Hepatocyte (in vitro differentiated cells): ENCODE measurements at regions not wholly inside any gene's neighbourhood (a gene's known extent, or its start where the extent isn't known, plus 50 kb on each side); places are given as distances from the start of the nearest gene placed in this dataset.

Experiments
- CTCF ChIP-seq: fragments of 200-600 bp; sonication (generic); IDR thresholded peaks from 2 replicates; pipeline ENCODE4 v1.5.1; 2016; ENCODE audit warnings: antibody characterized with exemption, mild to moderate bottlenecking; ENCODE audit not compliant: poor library complexity
- EZH2 ChIP-seq: fragments of 200-600 bp; sonication (generic); IDR thresholded peaks from 2 replicates; pipeline ENCODE4 v1.6.1; 2016; ENCODE audit warnings: antibody characterized with exemption, mild to moderate bottlenecking, borderline replicate concordance
- EZH2phosphoT487 ChIP-seq: fragments of 200-600 bp; sonication (generic); IDR thresholded peaks from one replicate; pipeline ENCODE4 v1.6.1; 2018; ENCODE audit warnings: antibody characterized with exemption, mild to moderate bottlenecking, low read depth, moderate library complexity; ENCODE audit not compliant: unreplicated experiment, severe bottlenecking

- TF ChIP-seq CTCF = no peak
- TF ChIP-seq EZH2 = no peak
- TF ChIP-seq EZH2phosphoT487 = no peak
These were observed 380.1 kb downstream of the THBS2 start for GRCh38 chr6:168873278-168874190.
